ENCODE measurements at regions not wholly inside any gene's neighbourhood (a gene's known extent, or its start where the extent isn't known, plus 50 kb on each side); places are given as distances from the start of the nearest gene placed in this dataset.

GRCh38 chr1:58047265-58047858, 499.2 kb downstream of the OMA1 start:
- Histone ChIP-seq H2AFZ (ENCODE audit: low read length) (no peak overlapping the region), H3K9me3 (ENCODE audit: control insufficient read depth, insufficient read depth, low read depth, low read length) (no peaks in the 10 kb centered on the region), H3K36me3 (ENCODE audit: control insufficient read depth, insufficient read depth, low read length) (no peaks in the 10 kb centered on the region), H3K4me3 (replicated peaks in 1 of 4; ENCODE audit: control extremely low read depth in 1 of 4, insufficient read depth in 1 of 4, low read depth in 3 of 4, low read length in 4 of 4) (no peak overlapping the region), H3K27ac (ENCODE audit: insufficient read depth, low read length) (no peak overlapping the region), H3K4me1 (ENCODE audit: control insufficient read depth, extremely low read depth, insufficient read depth, low read length) (no peaks in the 10 kb centered on the region), H4K20me1 (ENCODE audit: control insufficient read depth, extremely low read depth, insufficient read depth, low read length) (no peaks in the 10 kb centered on the region), H3K79me2 (ENCODE audit: control insufficient read depth, insufficient read depth, low read length) (no peaks in the 10 kb centered on the region), H3K27me3 (ENCODE audit: control insufficient read depth, insufficient read depth, low read length) (no peaks in the 10 kb centered on the region), H3K4me2 (ENCODE audit: extremely low read depth, insufficient read depth, low read length) (no peak overlapping the region), H3K9ac (ENCODE audit: insufficient read depth, low read length) (no peak overlapping the region)
- TF ChIP-seq CTCF (conservative IDR thresholded peaks at IDR 0.05 in 1 of 2, IDR thresholded peaks at IDR 0.05 in 1 of 2; ENCODE audit: low read depth in 1 of 2, low read length in 2 of 2) (peak; percentile 34 to 63), EZH2 (IDR thresholded peaks at IDR 0.05; ENCODE audit: low read length, missing control alignments) (no peak)
- DNase-seq (ENCODE audit: low read depth in 2 of 2) = peak in 1 of 2 donors; percentile 6

- no peak overlapping the region for H3K4me3 ChIP-seq (replicated peaks in 1 of 4; ENCODE audit: control extremely low read depth in 1 of 4, insufficient read depth in 1 of 4, low read depth in 3 of 4, low read length in 4 of 4)
- no peak overlapping the region for H3K4me2 ChIP-seq (ENCODE audit: extremely low read depth, insufficient read depth, low read length)
- no peaks in the 10 kb centered on the region for H3K79me2 ChIP-seq (ENCODE audit: control insufficient read depth, insufficient read depth, low read length)
- H3K27me3 ChIP-seq (ENCODE audit: control insufficient read depth, insufficient read depth, low read length) = no peaks in the 10 kb centered on the region
- no peaks in the 10 kb centered on the region for H3K4me1 ChIP-seq (ENCODE audit: control insufficient read depth, extremely low read depth, insufficient read depth, low read length)
- no peaks in the 10 kb centered on the region for H4K20me1 ChIP-seq (ENCODE audit: control insufficient read depth, extremely low read depth, insufficient read depth, low read length)
- no peak overlapping the region for H3K9ac ChIP-seq (ENCODE audit: insufficient read depth, low read length)
- H3K9me3 ChIP-seq (ENCODE audit: control insufficient read depth, insufficient read depth, low read depth, low read length) = no peaks in the 10 kb centered on the region
- TF ChIP-seq EZH2 (IDR thresholded peaks at IDR 0.05; ENCODE audit: low read length, missing control alignments) (no peak), CTCF (conservative IDR thresholded peaks at IDR 0.05 in 1 of 2, IDR thresholded peaks at IDR 0.05 in 1 of 2; ENCODE audit: low read depth in 1 of 2, low read length in 2 of 2) (no peak)
- no peak overlapping the region for H3K27ac ChIP-seq (ENCODE audit: insufficient read depth, low read length)
- H3K36me3 ChIP-seq (ENCODE audit: control insufficient read depth, insufficient read depth, low read length) = no peaks in the 10 kb centered on the region
- H2AFZ ChIP-seq (ENCODE audit: low read length) = no peak overlapping the region
- no peak for DNase-seq (ENCODE audit: low read depth in 2 of 2)
Observed at GRCh38 chr1:58045094-58045705, 501.3 kb downstream of the OMA1 start.

- Histone ChIP-seq H3K4me1 (ENCODE audit: control insufficient read depth, extremely low read depth, insufficient read depth, low read length) (no peaks in the 10 kb centered on the region), H3K27ac (ENCODE audit: insufficient read depth, low read length) (no peak overlapping the region), H3K4me2 (ENCODE audit: extremely low read depth, insufficient read depth, low read length) (no peak overlapping the region), H3K27me3 (ENCODE audit: control insufficient read depth, insufficient read depth, low read length) (no peaks in the 10 kb centered on the region), H3K4me3 (replicated peaks in 1 of 4; ENCODE audit: control extremely low read depth in 1 of 4, insufficient read depth in 1 of 4, low read depth in 3 of 4, low read length in 4 of 4) (no peak overlapping the region), H3K9me3 (ENCODE audit: control insufficient read depth, insufficient read depth, low read depth, low read length) (no peaks in the 10 kb centered on the region), H3K9ac (ENCODE audit: insufficient read depth, low read length) (no peak overlapping the region), H2AFZ (ENCODE audit: low read length) (no peak overlapping the region), H3K79me2 (ENCODE audit: control insufficient read depth, insufficient read depth, low read length) (no peaks in the 10 kb centered on the region), H3K36me3 (ENCODE audit: control insufficient read depth, insufficient read depth, low read length) (no peaks in the 10 kb centered on the region), H4K20me1 (ENCODE audit: control insufficient read depth, extremely low read depth, insufficient read depth, low read length) (no peaks in the 10 kb centered on the region)
- TF ChIP-seq CTCF (conservative IDR thresholded peaks at IDR 0.05 in 1 of 2, IDR thresholded peaks at IDR 0.05 in 1 of 2; ENCODE audit: low read depth in 1 of 2, low read length in 2 of 2) (no peak), EZH2 (IDR thresholded peaks at IDR 0.05; ENCODE audit: low read length, missing control alignments) (no peak)
- peak in 1 of 2 donors; percentile 64 for DNase-seq (ENCODE audit: low read depth in 2 of 2)
Observed at GRCh38 chr1:58041621-58042020, 504.9 kb downstream of the OMA1 start.
